Astrocyte of the spinal cord (primary cell): ENCODE measurements at regions not wholly inside any gene's neighbourhood (a gene's known extent, or its start where the extent isn't known, plus 50 kb on each side); places are given as distances from the start of the nearest gene placed in this dataset.

Experiments
- DNase-seq: peaks from one replicate; pipeline ENCODE4 v3.0.0; 2011; ENCODE audit warnings: low read depth, low spot score
- H3K4me3 ChIP-seq: 2 replicates; pipeline ENCODE4 v1.5.1; 2011; ENCODE audit warnings: low read depth, mild to moderate bottlenecking, low read length, moderate library complexity
- CTCF ChIP-seq: IDR thresholded peaks from 2 replicates; pipeline ENCODE4 v1.5.1; 2012; ENCODE audit warnings: low read depth, mild to moderate bottlenecking, low read length, inconsistent platforms
- in situ Hi-C: cut with HindIII; loops from 2 replicates; pipeline ENCODE4 v1.10.0; 2017; ENCODE audit warnings: low sequenced_read_pairs

- no peak for TF ChIP-seq CTCF
- DNase-seq: no peak
- in situ Hi-C loops: no loop called here
- no peak overlapping the region for H3K4me3 ChIP-seq
Measured at GRCh38 chr18:10009321-10010144, 95.7 kb downstream of the VAPA start.

GRCh38 chr18:10010611-10011015, 96.8 kb downstream of the VAPA start:
- in situ Hi-C loops: no loop called here
- no peak for TF ChIP-seq CTCF
- H3K4me3 ChIP-seq: no peak overlapping the region
- DNase-seq: peak; percentile 84

GRCh38 chr18:10011061-10011460, 97.2 kb downstream of the VAPA start:
- in situ Hi-C loops: no loop called here
- no peak for TF ChIP-seq CTCF
- DNase-seq: no peak
- no peak overlapping the region for H3K4me3 ChIP-seq

- no peak for TF ChIP-seq CTCF
- no peak for DNase-seq
- in situ Hi-C loops: no loop called here
Measured at GRCh38 chr18:10011751-10012150, 97.9 kb downstream of the VAPA start.

GRCh38 chr18:10012526-10012925, 98.7 kb downstream of the VAPA start:
- in situ Hi-C loops: no loop called here
- TF ChIP-seq CTCF: no peak
- H3K4me3 ChIP-seq: no peak overlapping the region
- DNase-seq: no peak

More at GRCh38 chr18:10011751-10012150, 97.9 kb downstream of the VAPA start:
- no peak overlapping the region for H3K4me3 ChIP-seq

GRCh38 chr18:10013621-10014543, 100.1 kb downstream of the VAPA start:
- no peak overlapping the region for H3K4me3 ChIP-seq
- no peak for TF ChIP-seq CTCF
- DNase-seq: no peak
- in situ Hi-C loops: no loop called here
